WTC11 (cell line): ENCODE measurements at regions not wholly inside any gene's neighbourhood (a gene's known extent, or its start where the extent isn't known, plus 50 kb on each side); places are given as distances from the start of the nearest gene placed in this dataset.

Source experiments
- ATAC-seq: fragments of 200-7000 bp; cut with Tn5 transposase; 2 replicates; pipeline ENCODE4 v1.10.0; 2021; ENCODE audit warnings: mild to moderate bottlenecking, moderate library complexity
- CTCF ChIA-PET: fragments of 300-600 bp; sonication (Branson Sonifier 250); formaldehyde crosslinking; loops from one replicate; lab custom pipeline; 2021; ENCODE audit warnings: antibody characterized with exemption; lab: Charles Lee
- POLR2A ChIA-PET: fragments of 350-600 bp; sonication (Branson Sonifier 250); formaldehyde crosslinking; loops from one replicate; lab custom pipeline; 2021; ENCODE audit warnings: antibody characterized with exemption; lab: Charles Lee
- DNase-seq: peaks from one replicate; pipeline ENCODE4 v3.0.0; 2021; ENCODE audit warnings: low spot score
- H3K27ac Mint-ChIP-seq: 2 replicates; pipeline ENCODE4 v1.8.0; 2021; ENCODE audit warnings: mixed read lengths
- H3K27me3 Mint-ChIP-seq: 2 replicates; pipeline ENCODE4 v1.8.0; 2021; ENCODE audit warnings: low read depth, mild to moderate bottlenecking, moderate library complexity, mixed read lengths
- H3K36me3 Mint-ChIP-seq: 2 replicates; pipeline ENCODE4 v1.8.0; 2021; ENCODE audit warnings: mixed read lengths
- H3K4me1 Mint-ChIP-seq: 2 replicates; pipeline ENCODE4 v1.8.0; 2022; ENCODE audit warnings: mixed read lengths
- H3K4me3 Mint-ChIP-seq: 2 replicates; pipeline ENCODE4 v1.8.0; 2021; ENCODE audit warnings: mild to moderate bottlenecking, moderate library complexity, mixed read lengths
- H3K9me3 Mint-ChIP-seq: 2 replicates; pipeline ENCODE4 v1.8.0; 2021; ENCODE audit warnings: mixed read lengths
- CBFB ChIP-seq: sonication (generic); formaldehyde crosslinking; IDR thresholded peaks from 2 replicates; pipeline ENCODE4 v1.8.1; 2022; ENCODE audit warnings: mild to moderate bottlenecking, low read depth, missing genetic modification reagents
- CREB1 ChIP-seq: sonication (generic); formaldehyde crosslinking; IDR thresholded peaks from 2 replicates; pipeline ENCODE4 v1.8.0; 2023; ENCODE audit warnings: mild to moderate bottlenecking, missing genetic modification reagents
- ELF4 ChIP-seq: sonication (generic); formaldehyde crosslinking; IDR thresholded peaks from 2 replicates; pipeline ENCODE4 v1.8.1; 2022; ENCODE audit warnings: low read depth, mild to moderate bottlenecking, moderate library complexity, missing genetic modification reagents
- FOXJ3 ChIP-seq: sonication (generic); formaldehyde crosslinking; IDR thresholded peaks from 2 replicates; pipeline ENCODE4 v1.9.0; 2021; ENCODE audit warnings: missing genetic modification reagents, mild to moderate bottlenecking, borderline replicate concordance
- GABPB1 ChIP-seq: sonication (generic); formaldehyde crosslinking; IDR thresholded peaks from 2 replicates; pipeline ENCODE4 v1.8.1; 2023; ENCODE audit warnings: mild to moderate bottlenecking, missing genetic modification reagents
- NFE2L1 ChIP-seq: sonication (generic); formaldehyde crosslinking; IDR thresholded peaks from 2 replicates; pipeline ENCODE4 v1.8.1; 2023; ENCODE audit warnings: missing genetic modification reagents
- NFYB ChIP-seq: sonication (generic); formaldehyde crosslinking; conservative IDR thresholded peaks from 2 replicates; pipeline ENCODE4 v1.8.0; 2022; ENCODE audit warnings: low read depth, missing genetic modification reagents
- PRRX2 ChIP-seq: fragments of 250-450 bp; sonication (Bioruptor Pico); IDR thresholded peaks from 2 replicates; pipeline ENCODE4 v1.8.0; 2021; ENCODE audit warnings: mild to moderate bottlenecking
- RORB ChIP-seq: fragments of 250-450 bp; sonication (Bioruptor Pico); IDR thresholded peaks from 2 replicates; pipeline ENCODE4 v1.9.0; 2021; ENCODE audit warnings: mild to moderate bottlenecking
- TP53 ChIP-seq: sonication (generic); formaldehyde crosslinking; IDR thresholded peaks from 2 replicates; pipeline ENCODE4 v1.8.1; 2023; ENCODE audit warnings: mild to moderate bottlenecking, missing genetic modification reagents
- ZBTB21 ChIP-seq: sonication (generic); formaldehyde crosslinking; IDR thresholded peaks from 2 replicates; pipeline ENCODE4 v1.8.1; 2023; ENCODE audit warnings: mild to moderate bottlenecking, missing genetic modification reagents, borderline replicate concordance
- ZNF121 ChIP-seq: sonication (generic); formaldehyde crosslinking; IDR thresholded peaks from 2 replicates; pipeline ENCODE4 v1.8.0; 2023; ENCODE audit warnings: missing genetic modification reagents
- ZNF317 ChIP-seq: sonication (generic); formaldehyde crosslinking; IDR thresholded peaks from 2 replicates; pipeline ENCODE4 v1.8.1; 2023; ENCODE audit warnings: low read depth, mild to moderate bottlenecking, moderate library complexity, missing genetic modification reagents, borderline replicate concordance
- ZNF423 ChIP-seq: fragments of 250-450 bp; sonication (Bioruptor Pico); IDR thresholded peaks from 2 replicates; pipeline ENCODE4 v2.1.2; 2022; ENCODE audit warnings: mild to moderate bottlenecking, moderate library complexity
- ZNF532 ChIP-seq: fragments of 250-450 bp; sonication (Bioruptor Pico); IDR thresholded peaks from 2 replicates; pipeline ENCODE4 v1.9.0; 2021; ENCODE audit warnings: mild to moderate bottlenecking, borderline replicate concordance
- TF ChIP-seq, protein P1 (sequence below): sonication (generic); formaldehyde crosslinking; IDR thresholded peaks from 2 replicates; pipeline ENCODE4 v1.8.1; 2023; ENCODE audit warnings: mild to moderate bottlenecking, missing genetic modification reagents, moderate library complexity
- TF ChIP-seq, protein P2 (sequence below): sonication (generic); formaldehyde crosslinking; IDR thresholded peaks from 2 replicates; pipeline ENCODE4 v1.8.0; 2023; ENCODE audit warnings: missing genetic modification reagents, mild to moderate bottlenecking, borderline replicate concordance
- TF ChIP-seq, protein P3 (sequence below): fragments of 250-450 bp; sonication (Bioruptor Pico); IDR thresholded peaks from 2 replicates; pipeline ENCODE4 v1.9.0; 2021; ENCODE audit warnings: moderate library complexity, mild to moderate bottlenecking, inconsistent platforms, borderline replicate concordance
- TF ChIP-seq, protein P4 (sequence below): sonication (generic); formaldehyde crosslinking; IDR thresholded peaks from 2 replicates; pipeline ENCODE4 v1.8.0; 2022; ENCODE audit warnings: mild to moderate bottlenecking, missing genetic modification reagents
- TF ChIP-seq, protein P5 (sequence below): fragments of 250-450 bp; sonication (Bioruptor Pico); IDR thresholded peaks from 2 replicates; pipeline ENCODE4 v2.1.2; 2022; ENCODE audit warnings: mild to moderate bottlenecking, moderate library complexity

DNA sequence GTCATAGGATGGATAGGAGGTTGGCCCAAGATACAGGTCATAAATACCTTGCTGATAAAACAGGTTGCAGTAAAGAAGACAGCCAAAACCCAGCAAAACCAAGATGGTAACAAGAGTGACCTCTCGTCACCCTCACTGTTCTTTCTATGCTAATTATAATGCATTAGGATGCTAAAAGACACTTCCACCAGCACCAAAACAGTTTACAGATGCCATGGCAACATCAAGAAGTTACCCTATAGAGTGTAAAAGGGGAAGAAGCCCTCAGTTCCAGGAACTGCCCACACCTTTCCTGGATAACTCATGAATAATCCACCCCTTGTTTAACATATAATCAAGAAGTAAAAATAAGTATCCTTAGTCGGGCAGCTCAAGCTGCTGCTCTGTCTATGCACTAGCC is 671.9 kb downstream of the PTPRC start (continued):
- TF ChIP-seq, protein P1, sequence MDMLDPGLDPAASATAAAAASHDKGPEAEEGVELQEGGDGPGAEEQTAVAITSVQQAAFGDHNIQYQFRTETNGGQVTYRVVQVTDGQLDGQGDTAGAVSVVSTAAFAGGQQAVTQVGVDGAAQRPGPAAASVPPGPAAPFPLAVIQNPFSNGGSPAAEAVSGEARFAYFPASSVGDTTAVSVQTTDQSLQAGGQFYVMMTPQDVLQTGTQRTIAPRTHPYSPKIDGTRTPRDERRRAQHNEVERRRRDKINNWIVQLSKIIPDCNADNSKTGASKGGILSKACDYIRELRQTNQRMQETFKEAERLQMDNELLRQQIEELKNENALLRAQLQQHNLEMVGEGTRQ (CRISPR knock-in tag), result no peak

DNA sequence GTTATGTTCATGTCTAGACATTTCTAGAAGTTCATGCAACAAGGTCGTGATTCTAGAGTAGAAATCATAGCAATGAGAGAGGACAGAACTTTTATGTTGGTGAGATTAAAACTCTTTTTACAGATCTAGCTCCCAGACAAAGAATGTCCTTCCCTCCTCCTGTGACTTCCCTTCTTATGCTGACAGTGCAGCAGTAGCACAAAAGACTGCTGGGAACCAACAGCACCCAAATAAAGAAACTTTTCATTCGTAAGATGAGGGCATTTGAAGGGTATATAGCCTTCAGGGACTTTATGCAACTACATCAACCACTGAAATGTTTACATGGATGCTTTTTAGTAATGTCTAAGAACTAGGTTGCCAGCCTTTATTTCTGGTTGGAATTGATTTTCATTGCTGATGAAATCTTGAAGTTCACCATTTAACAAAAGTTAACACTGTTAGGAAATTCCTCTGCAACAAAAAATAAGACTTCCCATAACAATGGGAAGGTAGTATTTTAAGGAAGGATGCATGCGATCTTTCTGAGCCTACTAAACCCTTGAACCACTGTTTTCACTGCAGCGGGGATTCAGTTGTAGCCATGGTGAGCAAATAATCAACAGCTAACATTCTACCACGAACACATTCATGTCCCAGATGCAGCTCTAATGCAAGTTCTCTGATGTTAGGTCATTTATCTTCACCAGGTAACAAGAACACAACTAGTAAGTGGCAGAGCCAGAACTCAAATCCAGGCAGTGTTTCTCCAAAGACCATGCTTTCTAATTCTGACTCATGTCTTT is 672.8 kb downstream of the PTPRC start:
- peaks cover 43% of the 10 kb centered on the region for H3K4me1 Mint-ChIP-seq
- ATAC-seq (peak; percentile 86), DNase-seq (no peak)
- no peak overlapping the region for H3K4me3 Mint-ChIP-seq
- no peaks in the 10 kb centered on the region for H3K9me3 Mint-ChIP-seq
- no peaks in the 10 kb centered on the region for H3K36me3 Mint-ChIP-seq
- peak overlapping the region; percentile 84 for H3K27ac Mint-ChIP-seq
- TF ChIP-seq CBFB (CRISPR knock-in tag) (no peak), GABPB1 (CRISPR knock-in tag) (no peak), NFYB (CRISPR knock-in tag) (no peak), ZNF423 (CRISPR knock-in tag) (no peak), ELF4 (CRISPR knock-in tag) (no peak), ZNF317 (no peak), TP53 (CRISPR knock-in tag) (no peak), CREB1 (CRISPR knock-in tag) (no peak)
- TF ChIP-seq, protein P2, sequence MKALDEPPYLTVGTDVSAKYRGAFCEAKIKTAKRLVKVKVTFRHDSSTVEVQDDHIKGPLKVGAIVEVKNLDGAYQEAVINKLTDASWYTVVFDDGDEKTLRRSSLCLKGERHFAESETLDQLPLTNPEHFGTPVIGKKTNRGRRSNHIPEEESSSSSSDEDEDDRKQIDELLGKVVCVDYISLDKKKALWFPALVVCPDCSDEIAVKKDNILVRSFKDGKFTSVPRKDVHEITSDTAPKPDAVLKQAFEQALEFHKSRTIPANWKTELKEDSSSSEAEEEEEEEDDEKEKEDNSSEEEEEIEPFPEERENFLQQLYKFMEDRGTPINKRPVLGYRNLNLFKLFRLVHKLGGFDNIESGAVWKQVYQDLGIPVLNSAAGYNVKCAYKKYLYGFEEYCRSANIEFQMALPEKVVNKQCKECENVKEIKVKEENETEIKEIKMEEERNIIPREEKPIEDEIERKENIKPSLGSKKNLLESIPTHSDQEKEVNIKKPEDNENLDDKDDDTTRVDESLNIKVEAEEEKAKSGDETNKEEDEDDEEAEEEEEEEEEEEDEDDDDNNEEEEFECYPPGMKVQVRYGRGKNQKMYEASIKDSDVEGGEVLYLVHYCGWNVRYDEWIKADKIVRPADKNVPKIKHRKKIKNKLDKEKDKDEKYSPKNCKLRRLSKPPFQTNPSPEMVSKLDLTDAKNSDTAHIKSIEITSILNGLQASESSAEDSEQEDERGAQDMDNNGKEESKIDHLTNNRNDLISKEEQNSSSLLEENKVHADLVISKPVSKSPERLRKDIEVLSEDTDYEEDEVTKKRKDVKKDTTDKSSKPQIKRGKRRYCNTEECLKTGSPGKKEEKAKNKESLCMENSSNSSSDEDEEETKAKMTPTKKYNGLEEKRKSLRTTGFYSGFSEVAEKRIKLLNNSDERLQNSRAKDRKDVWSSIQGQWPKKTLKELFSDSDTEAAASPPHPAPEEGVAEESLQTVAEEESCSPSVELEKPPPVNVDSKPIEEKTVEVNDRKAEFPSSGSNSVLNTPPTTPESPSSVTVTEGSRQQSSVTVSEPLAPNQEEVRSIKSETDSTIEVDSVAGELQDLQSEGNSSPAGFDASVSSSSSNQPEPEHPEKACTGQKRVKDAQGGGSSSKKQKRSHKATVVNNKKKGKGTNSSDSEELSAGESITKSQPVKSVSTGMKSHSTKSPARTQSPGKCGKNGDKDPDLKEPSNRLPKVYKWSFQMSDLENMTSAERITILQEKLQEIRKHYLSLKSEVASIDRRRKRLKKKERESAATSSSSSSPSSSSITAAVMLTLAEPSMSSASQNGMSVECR, result no peak
- TF ChIP-seq, protein P3, sequence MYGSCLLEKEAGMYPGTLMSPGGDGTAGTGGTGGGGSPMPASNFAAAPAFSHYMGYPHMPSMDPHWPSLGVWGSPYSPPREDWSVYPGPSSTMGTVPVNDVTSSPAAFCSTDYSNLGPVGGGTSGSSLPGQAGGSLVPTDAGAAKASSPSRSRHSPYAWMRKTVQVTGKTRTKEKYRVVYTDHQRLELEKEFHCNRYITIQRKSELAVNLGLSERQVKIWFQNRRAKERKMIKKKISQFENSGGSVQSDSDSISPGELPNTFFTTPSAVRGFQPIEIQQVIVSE (CRISPR knock-in tag), result no peak
- POLR2A ChIA-PET, result no interaction called here
- CTCF ChIA-PET, result no interaction called here
- H3K27me3 Mint-ChIP-seq, result no peaks in the 10 kb centered on the region

DNA sequence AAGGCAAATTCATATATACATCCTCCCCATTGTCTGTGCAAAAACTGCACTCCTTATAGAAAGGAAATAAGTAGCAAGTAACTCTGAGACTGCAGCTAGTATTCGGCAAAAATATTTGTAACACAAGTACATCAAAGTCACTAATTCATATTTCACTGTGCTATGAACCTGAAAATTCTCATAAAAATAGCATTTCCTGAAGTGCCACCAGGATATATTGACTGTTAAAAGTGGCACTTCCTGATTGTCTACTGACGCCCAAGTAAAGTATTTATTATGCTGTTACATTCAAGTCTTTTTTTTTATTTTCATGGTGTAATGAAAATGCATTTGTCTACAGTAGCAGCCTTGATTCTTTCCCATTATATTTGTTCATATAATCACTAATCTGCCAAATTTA is 673.8 kb downstream of the PTPRC start:
- H3K27ac Mint-ChIP-seq, result no peak overlapping the region
- no peak for DNase-seq
- H3K27me3 Mint-ChIP-seq, result no peaks in the 10 kb centered on the region
- POLR2A ChIA-PET, result no interaction called here
- ATAC-seq, result no peak
- CTCF ChIA-PET, result no interaction called here
- no peak overlapping the region for H3K4me3 Mint-ChIP-seq
- no peaks in the 10 kb centered on the region for H3K9me3 Mint-ChIP-seq
- peaks cover 38% of the 10 kb centered on the region for H3K4me1 Mint-ChIP-seq
- no peaks in the 10 kb centered on the region for H3K36me3 Mint-ChIP-seq
- TF ChIP-seq PRRX2 (CRISPR knock-in tag) (no peak), NFE2L1 (no peak), RORB (no peak), ZBTB21 (CRISPR knock-in tag) (no peak), ZNF121 (CRISPR knock-in tag) (no peak), ELF4 (CRISPR knock-in tag) (no peak), FOXJ3 (CRISPR knock-in tag) (no peak), ZNF532 (CRISPR knock-in tag) (no peak)
- TF ChIP-seq, protein P4, sequence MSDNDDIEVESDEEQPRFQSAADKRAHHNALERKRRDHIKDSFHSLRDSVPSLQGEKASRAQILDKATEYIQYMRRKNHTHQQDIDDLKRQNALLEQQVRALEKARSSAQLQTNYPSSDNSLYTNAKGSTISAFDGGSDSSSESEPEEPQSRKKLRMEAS, result no peak
- TF ChIP-seq, protein P5, sequence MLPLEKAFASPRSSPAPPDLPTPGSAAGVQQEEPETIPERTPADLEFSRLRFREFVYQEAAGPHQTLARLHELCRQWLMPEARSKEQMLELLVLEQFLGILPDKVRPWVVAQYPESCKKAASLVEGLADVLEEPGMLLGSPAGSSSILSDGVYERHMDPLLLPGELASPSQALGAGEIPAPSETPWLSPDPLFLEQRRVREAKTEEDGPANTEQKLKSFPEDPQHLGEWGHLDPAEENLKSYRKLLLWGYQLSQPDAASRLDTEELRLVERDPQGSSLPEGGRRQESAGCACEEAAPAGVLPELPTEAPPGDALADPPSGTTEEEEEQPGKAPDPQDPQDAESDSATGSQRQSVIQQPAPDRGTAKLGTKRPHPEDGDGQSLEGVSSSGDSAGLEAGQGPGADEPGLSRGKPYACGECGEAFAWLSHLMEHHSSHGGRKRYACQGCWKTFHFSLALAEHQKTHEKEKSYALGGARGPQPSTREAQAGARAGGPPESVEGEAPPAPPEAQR (CRISPR knock-in tag), result no peak
